ENCODE measurements at regions not wholly inside any gene's neighbourhood (a gene's known extent, or its start where the extent isn't known, plus 50 kb on each side); places are given as distances from the start of the nearest gene placed in this dataset.

DNA sequence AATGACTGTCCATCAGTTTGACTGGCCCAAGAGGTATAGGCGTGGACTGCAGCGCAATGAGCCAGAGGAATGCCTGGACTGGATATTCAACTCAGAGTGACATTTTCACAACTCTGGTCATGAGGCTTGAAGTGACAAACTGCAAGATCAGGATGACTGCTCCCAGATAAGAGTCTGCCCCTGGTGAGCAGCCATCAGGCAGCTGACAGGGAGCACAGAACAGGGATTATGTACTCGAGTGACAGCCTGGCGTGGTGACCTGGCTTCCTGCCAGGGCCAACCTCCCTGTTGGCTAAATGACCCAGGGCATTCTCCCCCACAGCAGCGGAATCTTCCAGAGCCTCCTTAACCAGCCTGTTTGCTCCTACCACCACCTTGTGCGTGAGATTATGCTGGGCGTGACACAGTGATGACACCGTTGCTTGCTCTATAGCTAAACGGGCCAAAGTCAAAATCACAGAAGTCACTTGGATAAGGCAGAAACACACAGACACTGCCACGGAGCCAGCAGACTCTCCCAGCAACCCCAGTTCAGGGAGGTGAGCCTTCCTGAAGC, 209.1 kb upstream of the JARID2 start:
- TF ChIP-seq ZNF274 (IDR thresholded peaks at IDR 0.05; ENCODE audit: low read depth, low read length) (no peak), ELF1 (IDR thresholded peaks at IDR 0.05; ENCODE audit: borderline replicate concordance, low read depth) (no peak), CEBPB (IDR thresholded peaks at IDR 0.05; ENCODE audit: low read depth) (no peak), POLR2AphosphoS5 (IDR thresholded peaks at IDR 0.05; ENCODE audit: low read depth, low read length) (no peak), EGR1 (IDR thresholded peaks at IDR 0.05; ENCODE audit: low read depth) (no peak), POLR2A (IDR thresholded peaks at IDR 0.05; ENCODE audit: borderline replicate concordance, extremely low read depth, insufficient read depth, insufficient read length) (no peak)
- TF ChIP-seq, protein P1, sequence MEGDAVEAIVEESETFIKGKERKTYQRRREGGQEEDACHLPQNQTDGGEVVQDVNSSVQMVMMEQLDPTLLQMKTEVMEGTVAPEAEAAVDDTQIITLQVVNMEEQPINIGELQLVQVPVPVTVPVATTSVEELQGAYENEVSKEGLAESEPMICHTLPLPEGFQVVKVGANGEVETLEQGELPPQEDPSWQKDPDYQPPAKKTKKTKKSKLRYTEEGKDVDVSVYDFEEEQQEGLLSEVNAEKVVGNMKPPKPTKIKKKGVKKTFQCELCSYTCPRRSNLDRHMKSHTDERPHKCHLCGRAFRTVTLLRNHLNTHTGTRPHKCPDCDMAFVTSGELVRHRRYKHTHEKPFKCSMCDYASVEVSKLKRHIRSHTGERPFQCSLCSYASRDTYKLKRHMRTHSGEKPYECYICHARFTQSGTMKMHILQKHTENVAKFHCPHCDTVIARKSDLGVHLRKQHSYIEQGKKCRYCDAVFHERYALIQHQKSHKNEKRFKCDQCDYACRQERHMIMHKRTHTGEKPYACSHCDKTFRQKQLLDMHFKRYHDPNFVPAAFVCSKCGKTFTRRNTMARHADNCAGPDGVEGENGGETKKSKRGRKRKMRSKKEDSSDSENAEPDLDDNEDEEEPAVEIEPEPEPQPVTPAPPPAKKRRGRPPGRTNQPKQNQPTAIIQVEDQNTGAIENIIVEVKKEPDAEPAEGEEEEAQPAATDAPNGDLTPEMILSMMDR (IDR thresholded peaks at IDR 0.05 in 2 of 3, conservative IDR thresholded peaks at IDR 0.05 in 1 of 3; ENCODE audit: borderline replicate concordance in 1 of 3, insufficient read depth in 1 of 3, low read depth in 2 of 3, low read length in 2 of 3): no peak
- TF ChIP-seq, protein P2, sequence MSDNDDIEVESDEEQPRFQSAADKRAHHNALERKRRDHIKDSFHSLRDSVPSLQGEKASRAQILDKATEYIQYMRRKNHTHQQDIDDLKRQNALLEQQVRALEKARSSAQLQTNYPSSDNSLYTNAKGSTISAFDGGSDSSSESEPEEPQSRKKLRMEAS (IDR thresholded peaks at IDR 0.05): no peak

Measured in HCT116 (cell line).